Neural progenitor cell (in vitro differentiated cells): ENCODE measurements at regions not wholly inside any gene's neighbourhood (a gene's known extent, or its start where the extent isn't known, plus 50 kb on each side); places are given as distances from the start of the nearest gene placed in this dataset.

Source experiments
- DNase-seq: peaks from one replicate; pipeline ENCODE4 v3.0.0-alpha.2; 2016; ENCODE audit warnings: low spot score
- H2AFZ ChIP-seq: fragments of 200-600 bp; sonication (generic); replicated peaks from 2 replicates; pipeline ENCODE4 v1.6.1; 2016; ENCODE audit warnings: antibody characterized with exemption
- H3F3A ChIP-seq: fragments of 200-600 bp; sonication (generic); 2 replicates; pipeline ENCODE4 v1.6.1; 2016; ENCODE audit warnings: antibody characterized with exemption, low read depth
- H3K27ac ChIP-seq: fragments of 200-600 bp; sonication (generic); 2 replicates; pipeline ENCODE4 v1.5.1; 2016; ENCODE audit warnings: mild to moderate bottlenecking
- H3K27me3 ChIP-seq: fragments of 200-600 bp; sonication (generic); 2 replicates; pipeline ENCODE4 v1.6.1; 2016; ENCODE audit warnings: mild to moderate bottlenecking, moderate library complexity
- H3K36me3 ChIP-seq: fragments of 200-600 bp; sonication (generic); 2 replicates; pipeline ENCODE4 v1.5.1; 2016
- H3K4me1 ChIP-seq: fragments of 200-600 bp; sonication (generic); 2 replicates; pipeline ENCODE4 v1.6.1; 2016; ENCODE audit warnings: mixed run types
- H3K4me2 ChIP-seq: fragments of 200-600 bp; sonication (generic); 2 replicates; pipeline ENCODE4 v1.6.1; 2016
- H3K4me3 ChIP-seq: fragments of 200-600 bp; sonication (generic); 2 replicates; pipeline ENCODE4 v1.5.1; 2016
- H3K79me2 ChIP-seq: fragments of 200-600 bp; sonication (generic); 2 replicates; pipeline ENCODE4 v1.6.1; 2016; ENCODE audit warnings: low read depth
- H3K9ac ChIP-seq: fragments of 200-600 bp; sonication (generic); 2 replicates; pipeline ENCODE4 v1.6.1; 2016
- H3K9me3 ChIP-seq: fragments of 200-600 bp; sonication (generic); 2 replicates; pipeline ENCODE4 v1.5.1; 2016; ENCODE audit warnings: low read depth
- H4K20me1 ChIP-seq: fragments of 200-600 bp; sonication (generic); 2 replicates; pipeline ENCODE4 v1.6.1; 2016; ENCODE audit warnings: low read depth
- H3K27ac Mint-ChIP-seq: 3 replicates; pipeline ENCODE4 v1.8.0; 2021; ENCODE audit warnings: mixed read lengths
- H3K27me3 Mint-ChIP-seq: 2 replicates; pipeline ENCODE4 v1.8.0; 2022; ENCODE audit warnings: low read depth, mild to moderate bottlenecking, inconsistent platforms, moderate library complexity, mixed read lengths; ENCODE audit not compliant: insufficient read depth
- H3K36me3 Mint-ChIP-seq: 3 replicates; pipeline ENCODE4 v1.8.0; 2021; ENCODE audit warnings: mixed read lengths
- H3K4me1 Mint-ChIP-seq: 3 replicates; pipeline ENCODE4 v1.8.0; 2021; ENCODE audit warnings: mixed read lengths
- H3K4me3 Mint-ChIP-seq: 3 replicates; pipeline ENCODE4 v1.8.0; 2021; ENCODE audit warnings: mild to moderate bottlenecking, moderate library complexity, mixed read lengths
- H3K9me3 Mint-ChIP-seq: 3 replicates; pipeline ENCODE4 v1.8.0; 2020; ENCODE audit warnings: mixed read lengths
- CTCF ChIP-seq: fragments of 200-600 bp; sonication (generic); IDR thresholded peaks from 2 replicates; pipeline ENCODE4 v1.5.1; 2017; ENCODE audit warnings: antibody characterized with exemption, mild to moderate bottlenecking
- EZH2 ChIP-seq: fragments of 200-600 bp; sonication (generic); IDR thresholded peaks from 2 replicates; pipeline ENCODE4 v1.6.1; 2017; ENCODE audit warnings: antibody characterized with exemption, mild to moderate bottlenecking, moderate library complexity
- EZH2phosphoT487 ChIP-seq: fragments of 200-600 bp; sonication (generic); IDR thresholded peaks from 2 replicates; pipeline ENCODE4 v1.6.1; 2017; ENCODE audit warnings: antibody characterized with exemption

GRCh38 chr16:64339052-64339770 lies 782.7 kb downstream of the CDH11 start:
- Mint-ChIP-seq H3K27ac (no peak overlapping the region), H3K4me3 (no peak overlapping the region), H3K36me3 (no peaks in the 10 kb centered on the region), H3K27me3 (peaks cover 3% of the 10 kb centered on the region), H3K4me1 (no peaks in the 10 kb centered on the region), H3K9me3 (no peaks in the 10 kb centered on the region)
- H3K36me3 ChIP-seq, result no peaks in the 10 kb centered on the region
- no peak for DNase-seq
- no peaks in the 10 kb centered on the region for H3K27me3 ChIP-seq
- no peaks in the 10 kb centered on the region for H4K20me1 ChIP-seq
- no peaks in the 10 kb centered on the region for H3F3A ChIP-seq
- H3K4me2 ChIP-seq, result no peak overlapping the region
- no peak overlapping the region for H3K9ac ChIP-seq
- TF ChIP-seq EZH2, result no peak
- no peak for TF ChIP-seq CTCF
- TF ChIP-seq EZH2phosphoT487, result no peak
- H3K9me3 ChIP-seq, result no peaks in the 10 kb centered on the region
- no peak overlapping the region for H3K4me3 ChIP-seq
- H3K4me1 ChIP-seq, result no peaks in the 10 kb centered on the region
- H2AFZ ChIP-seq, result no peak overlapping the region
- H3K27ac ChIP-seq, result no peak overlapping the region
- no peaks in the 10 kb centered on the region for H3K79me2 ChIP-seq

GRCh38 chr16:64321881-64322280 lies 800.0 kb downstream of the CDH11 start:
- no peaks in the 10 kb centered on the region for H3K27me3 Mint-ChIP-seq
- Histone ChIP-seq H2AFZ (no peak overlapping the region), H3K27ac (no peak overlapping the region), H3K4me3 (no peak overlapping the region), H3K4me2 (no peak overlapping the region), H3K9me3 (no peaks in the 10 kb centered on the region), H4K20me1 (no peaks in the 10 kb centered on the region), H3K27me3 (no peaks in the 10 kb centered on the region), H3K9ac (no peak overlapping the region), H3K36me3 (no peaks in the 10 kb centered on the region), H3K79me2 (no peaks in the 10 kb centered on the region), H3F3A (no peaks in the 10 kb centered on the region), H3K4me1 (no peaks in the 10 kb centered on the region)
- no peak for DNase-seq
- H3K4me3 Mint-ChIP-seq, result no peak overlapping the region
- H3K4me1 Mint-ChIP-seq, result no peaks in the 10 kb centered on the region
- no peak for TF ChIP-seq EZH2
- no peak for TF ChIP-seq CTCF
- no peak for TF ChIP-seq EZH2phosphoT487
- no peak overlapping the region for H3K27ac Mint-ChIP-seq
- H3K9me3 Mint-ChIP-seq, result no peaks in the 10 kb centered on the region
- H3K36me3 Mint-ChIP-seq, result no peaks in the 10 kb centered on the region

GRCh38 chr16:64321066-64321465 lies 800.8 kb downstream of the CDH11 start:
- DNase-seq, result no peak
- H3K27me3 ChIP-seq, result no peaks in the 10 kb centered on the region
- Mint-ChIP-seq H3K27me3 (no peaks in the 10 kb centered on the region), H3K27ac (no peak overlapping the region), H3K36me3 (no peaks in the 10 kb centered on the region), H3K4me3 (no peak overlapping the region), H3K9me3 (no peaks in the 10 kb centered on the region), H3K4me1 (no peaks in the 10 kb centered on the region)
- H3K4me1 ChIP-seq, result no peaks in the 10 kb centered on the region
- no peak overlapping the region for H3K4me2 ChIP-seq
- H4K20me1 ChIP-seq, result no peaks in the 10 kb centered on the region
- H2AFZ ChIP-seq, result no peak overlapping the region
- no peaks in the 10 kb centered on the region for H3K79me2 ChIP-seq
- H3K4me3 ChIP-seq, result no peak overlapping the region
- no peaks in the 10 kb centered on the region for H3K36me3 ChIP-seq
- H3F3A ChIP-seq, result no peaks in the 10 kb centered on the region
- H3K9me3 ChIP-seq, result no peaks in the 10 kb centered on the region
- TF ChIP-seq EZH2, result no peak
- TF ChIP-seq EZH2phosphoT487, result no peak
- TF ChIP-seq CTCF, result no peak
- H3K27ac ChIP-seq, result no peak overlapping the region
- H3K9ac ChIP-seq, result no peak overlapping the region
